Activated CD4-positive, alpha-beta memory T cell treated with anti-CD3 and anti-CD28 coated beads for 36 hours (primary cell): ENCODE measurements at regions not wholly inside any gene's neighbourhood (a gene's known extent, or its start where the extent isn't known, plus 50 kb on each side); places are given as distances from the start of the nearest gene placed in this dataset.

ENCODE experiments used
- CTCF ChIA-PET: fragments of 350-600 bp; sonication (Branson Sonifier 250); formaldehyde crosslinking; loops from one replicate; lab custom pipeline; 2021; ENCODE audit warnings: antibody characterized with exemption, inconsistent platforms; lab: Charles Lee
- POLR2A ChIA-PET: fragments of 350-600 bp; sonication (Branson Sonifier 250); formaldehyde crosslinking; loops from one replicate; lab custom pipeline; 2021; ENCODE audit warnings: antibody characterized with exemption; lab: Charles Lee
- DNase-seq: peaks from one replicate; pipeline ENCODE4 v3.0.0-alpha.2; 2020
- H3K27ac Mint-ChIP-seq: one replicate; pipeline ENCODE4 v1.8.0; 2021; ENCODE audit warnings: mixed read lengths
- H3K27me3 Mint-ChIP-seq: one replicate; pipeline ENCODE4 v1.8.0; 2021; ENCODE audit warnings: mixed read lengths
- H3K36me3 Mint-ChIP-seq: one replicate; pipeline ENCODE4 v1.8.0; 2021; ENCODE audit warnings: mixed read lengths
- H3K4me1 Mint-ChIP-seq: one replicate; pipeline ENCODE4 v1.8.0; 2021; ENCODE audit warnings: low read depth, mixed read lengths
- H3K4me3 Mint-ChIP-seq: one replicate; pipeline ENCODE4 v1.8.0; 2021; ENCODE audit warnings: mild to moderate bottlenecking, mixed read lengths
- H3K9me3 Mint-ChIP-seq: one replicate; pipeline ENCODE4 v1.8.0; 2021; ENCODE audit warnings: mixed read lengths
- intact Hi-C: fragments of 100-400 bp; cut with micrococcal nuclease; formaldehyde crosslinking; loops from one replicate; pipeline ENCODE4 v1.15.1; 2023

DNA sequence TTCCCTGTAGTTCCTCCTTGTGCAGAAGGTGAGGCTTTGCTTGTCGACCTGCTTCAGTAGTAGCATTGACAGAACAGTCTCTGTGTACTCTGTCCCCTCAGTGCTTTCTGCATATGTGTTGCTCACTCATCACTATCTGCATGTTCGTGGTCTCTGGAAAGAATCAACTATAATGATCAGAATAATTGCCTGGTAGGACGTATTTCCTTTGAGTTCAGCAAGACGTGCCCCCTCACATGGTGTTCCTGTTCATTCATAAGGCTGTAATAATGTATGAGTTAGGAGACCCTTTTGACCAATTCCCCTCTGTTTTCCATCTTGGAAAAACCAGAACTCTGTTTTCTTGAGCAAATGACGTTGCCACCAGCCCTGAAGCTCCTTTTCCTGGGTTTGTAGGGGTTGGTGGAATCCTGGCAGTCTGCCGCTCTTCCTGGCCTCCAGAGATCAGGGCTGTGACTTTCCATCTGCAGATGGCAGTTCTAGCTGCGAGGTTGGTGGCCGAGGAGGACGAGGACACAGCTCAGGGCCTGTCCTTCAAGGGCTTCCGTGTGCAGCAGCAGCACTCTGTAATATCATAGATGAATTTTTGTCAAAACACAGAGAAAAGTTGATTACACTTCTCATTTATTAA lies 61.9 kb downstream of the EXOSC2 start:
- H3K9me3 Mint-ChIP-seq = no peaks in the 10 kb centered on the region
- no peaks in the 10 kb centered on the region for H3K27me3 Mint-ChIP-seq
- intact Hi-C loops = no loop called here
- no peak overlapping the region for H3K4me3 Mint-ChIP-seq
- ChIA-PET CTCF (interaction anchor here (0.7 kb wide), 1 partner anchor 108 kb away, joined by 3 read pairs; no protein-coding TSS in a partner anchor), POLR2A (interaction anchor here (0.6 kb wide), 1 partner anchor 10 kb away, joined by 3 read pairs; no protein-coding TSS in a partner anchor)
- no peak for DNase-seq
- no peaks in the 10 kb centered on the region for H3K36me3 Mint-ChIP-seq
- H3K27ac Mint-ChIP-seq = no peak overlapping the region
- peaks cover 2% of the 10 kb centered on the region for H3K4me1 Mint-ChIP-seq

DNA sequence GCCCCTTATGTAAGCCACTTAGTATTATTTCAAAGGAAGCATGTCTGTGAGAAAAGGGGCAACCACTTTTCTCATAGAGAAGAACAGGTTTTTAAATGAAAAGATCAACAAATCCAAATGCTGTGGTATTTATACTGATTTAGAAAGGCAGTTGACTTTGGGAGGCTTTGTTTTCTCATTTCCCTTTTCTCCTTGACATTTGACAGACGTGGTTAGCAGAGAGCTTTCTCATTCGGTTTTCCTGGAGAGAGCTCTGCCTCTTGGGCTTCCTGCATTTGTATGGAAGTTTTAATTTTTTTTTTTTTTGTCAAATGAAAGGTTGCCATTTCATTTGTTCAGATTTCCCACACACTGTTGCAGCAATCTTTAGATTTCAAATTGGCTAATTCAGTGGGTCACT lies 62.5 kb downstream of the EXOSC2 start:
- H3K4me3 Mint-ChIP-seq = no peak overlapping the region
- H3K27ac Mint-ChIP-seq = no peak overlapping the region
- CTCF ChIA-PET = interaction anchor here (0.6 to 0.7 kb wide), 2 partner anchors 108 to 612 kb away, joined by 3 to 5 read pairs; no protein-coding TSS in a partner anchor
- no peaks in the 10 kb centered on the region for H3K36me3 Mint-ChIP-seq
- intact Hi-C loops = no loop called here
- DNase-seq = no peak
- H3K27me3 Mint-ChIP-seq = no peaks in the 10 kb centered on the region
- H3K4me1 Mint-ChIP-seq = peaks cover 2% of the 10 kb centered on the region
- H3K9me3 Mint-ChIP-seq = no peaks in the 10 kb centered on the region
- POLR2A ChIA-PET = no interaction called here

DNA sequence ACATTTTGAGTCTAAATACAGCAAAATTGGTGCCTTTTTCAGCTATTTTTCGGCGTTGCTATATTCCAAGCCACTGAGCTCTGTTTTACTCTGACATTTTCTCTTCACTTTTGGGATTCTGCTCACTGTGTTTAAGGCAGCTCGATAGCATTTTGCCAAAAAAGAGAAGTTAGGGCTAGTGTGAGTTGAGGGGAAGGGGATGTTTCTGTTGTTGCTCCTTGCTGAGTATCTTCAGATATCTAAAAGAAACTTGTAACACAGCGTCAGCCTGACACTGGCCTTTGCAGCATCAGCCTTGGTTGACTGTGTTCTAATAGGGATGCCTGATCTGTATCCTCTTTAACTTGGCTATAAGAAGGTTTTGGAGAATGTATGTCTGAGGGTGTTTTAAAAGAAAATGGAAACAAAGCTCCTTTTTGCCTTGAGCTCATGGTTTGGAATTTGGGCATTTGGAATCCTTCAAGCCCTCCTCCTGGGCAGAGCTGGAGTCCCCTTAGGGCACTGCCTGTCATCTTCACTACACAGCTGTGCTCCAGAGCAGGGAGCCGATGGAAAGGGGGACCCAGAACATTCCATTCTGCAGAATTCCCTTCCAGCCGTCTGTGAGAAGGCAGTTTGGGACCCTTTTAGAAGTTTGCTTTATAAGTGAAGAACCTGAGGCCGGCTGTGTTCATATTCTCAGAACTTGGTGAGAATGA lies 63.0 kb downstream of the EXOSC2 start:
- intact Hi-C loops = no loop called here
- DNase-seq = no peak
- POLR2A ChIA-PET = no interaction called here
- Mint-ChIP-seq H3K4me3 (no peak overlapping the region), H3K36me3 (no peaks in the 10 kb centered on the region), H3K27me3 (no peaks in the 10 kb centered on the region), H3K27ac (no peak overlapping the region), H3K9me3 (no peaks in the 10 kb centered on the region), H3K4me1 (peaks cover 2% of the 10 kb centered on the region)
- CTCF ChIA-PET = interaction anchor here (0.6 to 0.7 kb wide), 2 partner anchors 107 to 612 kb away, joined by 3 to 5 read pairs; no protein-coding TSS in a partner anchor

DNA sequence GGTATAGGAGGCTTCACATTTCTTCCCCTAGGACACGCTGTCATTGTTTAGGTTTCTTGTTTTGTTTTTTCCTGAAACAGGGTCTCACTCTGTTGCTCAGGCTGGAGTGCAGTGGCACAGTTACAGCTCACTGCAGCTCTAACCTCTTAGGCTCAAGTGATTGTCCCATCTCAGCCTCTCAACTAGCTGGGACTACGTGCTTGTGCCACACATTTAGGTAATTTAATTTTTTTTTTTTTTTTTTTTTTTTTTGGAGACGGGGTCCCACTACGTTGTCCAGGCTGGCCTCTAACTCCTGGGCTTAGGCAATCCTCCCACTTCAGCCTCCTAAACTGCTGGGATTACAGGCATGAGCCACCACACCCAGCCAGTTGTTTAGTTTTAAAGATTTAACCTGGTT lies 66.2 kb downstream of the EXOSC2 start:
- no peaks in the 10 kb centered on the region for H3K27me3 Mint-ChIP-seq
- H3K4me3 Mint-ChIP-seq = no peak overlapping the region
- H3K4me1 Mint-ChIP-seq = peaks cover 13% of the 10 kb centered on the region
- intact Hi-C loops = loop anchor here (10.0 kb wide), 1 partner anchor 185 kb away; no protein-coding TSS in a partner anchor
- ChIA-PET POLR2A (no interaction called here), CTCF (no interaction called here)
- no peaks in the 10 kb centered on the region for H3K36me3 Mint-ChIP-seq
- no peaks in the 10 kb centered on the region for H3K9me3 Mint-ChIP-seq
- H3K27ac Mint-ChIP-seq = no peak overlapping the region
- DNase-seq = no peak

GRCh38 chr9:130763331-130764171 lies 70.0 kb downstream of the EXOSC2 start:
- POLR2A ChIA-PET = interaction anchor here (1.0 kb wide), 1 partner anchor 19 kb away, joined by 3 read pairs; no protein-coding TSS in a partner anchor
- no peaks in the 10 kb centered on the region for H3K27me3 Mint-ChIP-seq
- intact Hi-C loops = loop anchor here (2.0 to 10.0 kb wide), 2 partner anchors 71 to 181 kb away; partner anchors contain the start of gene EXOSC2
- CTCF ChIA-PET = interaction anchor here (0.9 to 1.1 kb wide), 3 partner anchors 62 to 107 kb away, joined by 3 to 4 read pairs (median 4); no protein-coding TSS in a partner anchor
- no peak for DNase-seq
- no peak overlapping the region for H3K4me3 Mint-ChIP-seq
- H3K36me3 Mint-ChIP-seq = no peaks in the 10 kb centered on the region
- H3K4me1 Mint-ChIP-seq = peaks cover 38% of the 10 kb centered on the region
- no peak overlapping the region for H3K27ac Mint-ChIP-seq
- H3K9me3 Mint-ChIP-seq = no peaks in the 10 kb centered on the region

DNA sequence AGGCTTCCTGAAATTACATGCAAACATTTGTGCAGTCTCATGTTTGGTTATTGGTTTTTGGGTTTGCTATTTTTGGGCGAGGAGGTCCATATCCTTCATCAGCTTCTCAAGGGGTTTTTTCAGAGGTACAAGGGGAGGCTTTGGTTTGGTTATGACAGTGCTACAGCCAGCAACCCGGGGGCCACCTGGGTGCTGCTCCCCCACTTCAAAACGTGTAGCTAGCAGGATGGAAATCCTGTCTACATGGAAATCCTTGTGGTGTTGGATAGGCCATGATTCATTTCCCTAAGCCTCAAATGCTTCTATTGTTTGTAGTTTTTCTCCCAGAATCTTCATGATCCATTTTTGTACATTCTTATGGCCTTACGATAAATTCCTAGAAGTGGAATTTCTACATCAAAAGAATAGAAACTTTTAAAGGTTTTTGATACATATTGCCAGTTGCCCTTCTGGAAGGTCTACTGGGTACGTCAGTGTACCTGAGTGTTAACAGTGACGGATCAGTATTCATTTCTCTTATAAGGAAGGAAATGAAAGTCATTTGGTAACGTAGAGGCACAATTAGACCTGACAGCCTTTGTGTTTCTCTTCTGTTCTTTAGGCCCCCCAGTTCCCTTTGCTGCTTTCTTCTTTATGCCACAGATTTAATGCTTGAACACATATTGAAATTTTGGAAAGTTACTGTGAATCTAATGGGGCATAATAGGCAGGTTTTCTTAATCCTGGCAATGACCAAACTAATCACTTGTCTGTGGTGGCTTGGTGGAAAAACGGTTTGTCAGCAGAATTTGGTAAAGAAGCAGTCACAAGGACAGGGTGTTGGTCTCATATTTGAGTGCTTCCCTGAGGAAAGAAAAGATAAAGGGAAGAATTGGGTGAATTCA lies 69.7 kb upstream of the ABL1 start:
- Mint-ChIP-seq H3K4me3 (no peak overlapping the region), H3K27me3 (no peaks in the 10 kb centered on the region), H3K27ac (no peak overlapping the region), H3K4me1 (peaks cover 36% of the 10 kb centered on the region), H3K36me3 (no peaks in the 10 kb centered on the region), H3K9me3 (no peaks in the 10 kb centered on the region)
- peak; percentile 58 for DNase-seq
- ChIA-PET POLR2A (interaction anchor here (0.9 kb wide), 1 partner anchor 10 kb away, joined by 3 read pairs; no protein-coding TSS in a partner anchor), CTCF (no interaction called here)
- intact Hi-C loops = loop anchor here (1.0 to 10.0 kb wide), 3 partner anchors 49 to 179 kb away; partner anchors contain the start of gene EXOSC2

- H3K4me3 Mint-ChIP-seq = no peak overlapping the region
- ChIA-PET CTCF (interaction anchor here (1.8 to 11.0 kb wide), 3 partner anchors 59 to 100 kb away, joined by 5 to 139 read pairs (median 13); no protein-coding TSS in a partner anchor), POLR2A (no interaction called here)
- no peaks in the 10 kb centered on the region for H3K27me3 Mint-ChIP-seq
- peaks cover 36% of the 10 kb centered on the region for H3K4me1 Mint-ChIP-seq
- H3K36me3 Mint-ChIP-seq = no peaks in the 10 kb centered on the region
- H3K9me3 Mint-ChIP-seq = no peaks in the 10 kb centered on the region
- intact Hi-C loops = loop anchor here (10.0 kb wide), 1 partner anchor 179 kb away; no protein-coding TSS in a partner anchor
- peak; percentile 33 for DNase-seq
- H3K27ac Mint-ChIP-seq = no peak overlapping the region
Measured at GRCh38 chr9:130766021-130766926, 68.8 kb upstream of the ABL1 start.

DNA sequence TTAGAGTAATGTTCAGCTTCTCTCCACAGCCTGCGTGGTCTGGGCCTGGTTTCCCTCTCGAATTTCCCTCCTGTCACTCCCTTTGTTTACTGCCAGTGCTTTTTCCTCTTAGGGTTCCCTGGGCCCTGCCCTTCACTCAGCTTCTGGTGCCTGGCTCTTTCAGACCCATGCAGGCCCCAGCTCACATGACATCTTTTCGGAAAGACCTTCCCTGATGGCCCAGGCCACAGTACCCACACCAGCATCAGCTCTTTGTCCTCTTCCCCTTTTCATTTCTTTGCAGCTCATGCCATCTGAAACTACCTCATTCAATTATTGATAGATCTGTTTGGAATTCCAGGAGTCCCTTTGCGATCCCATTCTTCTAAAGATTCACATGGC lies 68.1 kb upstream of the ABL1 start:
- DNase-seq = no peak
- Mint-ChIP-seq H3K27me3 (no peaks in the 10 kb centered on the region), H3K4me3 (no peak overlapping the region), H3K27ac (no peak overlapping the region), H3K9me3 (no peaks in the 10 kb centered on the region), H3K4me1 (peaks cover 36% of the 10 kb centered on the region), H3K36me3 (no peaks in the 10 kb centered on the region)
- intact Hi-C loops = loop anchor here (10.0 kb wide), 1 partner anchor 178 kb away; no protein-coding TSS in a partner anchor
- CTCF ChIA-PET = interaction anchor here (1.8 to 11.0 kb wide), 3 partner anchors 60 to 99 kb away, joined by 5 to 139 read pairs (median 13); no protein-coding TSS in a partner anchor
- POLR2A ChIA-PET = no interaction called here

- Mint-ChIP-seq H3K27ac (no peak overlapping the region), H3K36me3 (no peaks in the 10 kb centered on the region), H3K4me1 (peaks cover 35% of the 10 kb centered on the region), H3K4me3 (no peak overlapping the region), H3K9me3 (no peaks in the 10 kb centered on the region), H3K27me3 (no peaks in the 10 kb centered on the region)
- POLR2A ChIA-PET = no interaction called here
- intact Hi-C loops = loop anchor here (10.0 kb wide), 1 partner anchor 177 kb away; no protein-coding TSS in a partner anchor
- CTCF ChIA-PET = interaction anchor here (0.5 to 11.0 kb wide), 5 partner anchors 15 to 107 kb away, joined by 3 to 139 read pairs (median 5); no protein-coding TSS in a partner anchor
- DNase-seq = no peak
Measured at GRCh38 chr9:130768265-130768664, 66.8 kb upstream of the ABL1 start.

DNA sequence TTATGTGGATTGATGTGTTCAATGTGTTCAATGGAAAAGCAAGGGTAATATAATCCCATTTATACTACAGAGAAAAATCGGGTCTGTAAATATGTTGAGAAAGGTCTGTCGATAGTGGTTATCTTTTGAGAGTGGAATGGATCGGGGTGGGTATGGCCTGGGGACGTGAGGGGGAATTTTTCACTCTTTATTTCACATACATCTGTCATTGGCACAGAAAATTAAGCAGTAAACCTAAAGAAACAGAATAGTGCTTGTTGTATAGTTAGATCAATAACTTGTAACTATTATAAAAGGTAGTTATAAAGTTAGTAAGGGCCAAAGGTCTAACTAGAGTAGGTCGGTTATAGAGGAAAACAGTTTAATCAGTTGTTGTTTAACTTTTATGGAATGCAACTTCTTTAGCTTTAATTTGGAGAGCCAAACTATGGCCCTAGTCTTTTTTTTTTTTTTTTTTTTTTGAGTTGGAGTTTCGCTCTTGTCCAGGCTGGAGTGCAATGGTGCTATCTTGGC lies 66.1 kb upstream of the ABL1 start:
- Mint-ChIP-seq H3K4me3 (no peak overlapping the region), H3K36me3 (no peaks in the 10 kb centered on the region), H3K27ac (no peak overlapping the region), H3K4me1 (peaks cover 30% of the 10 kb centered on the region), H3K27me3 (no peaks in the 10 kb centered on the region), H3K9me3 (no peaks in the 10 kb centered on the region)
- ChIA-PET POLR2A (no interaction called here), CTCF (interaction anchor here (0.5 to 11.0 kb wide), 4 partner anchors 15 to 106 kb away, joined by 3 to 139 read pairs (median 8); no protein-coding TSS in a partner anchor)
- DNase-seq = no peak
- intact Hi-C loops = loop anchor here (10.0 kb wide), 1 partner anchor 176 kb away; no protein-coding TSS in a partner anchor
